H4 (cell line): ENCODE measurements at regions not wholly inside any gene's neighbourhood (a gene's known extent, or its start where the extent isn't known, plus 50 kb on each side); places are given as distances from the start of the nearest gene placed in this dataset.

Source experiments
- DNase-seq: peaks from one replicate; pipeline ENCODE4 v3.0.0-alpha.2; 2015; ENCODE audit warnings: low spot score

DNA sequence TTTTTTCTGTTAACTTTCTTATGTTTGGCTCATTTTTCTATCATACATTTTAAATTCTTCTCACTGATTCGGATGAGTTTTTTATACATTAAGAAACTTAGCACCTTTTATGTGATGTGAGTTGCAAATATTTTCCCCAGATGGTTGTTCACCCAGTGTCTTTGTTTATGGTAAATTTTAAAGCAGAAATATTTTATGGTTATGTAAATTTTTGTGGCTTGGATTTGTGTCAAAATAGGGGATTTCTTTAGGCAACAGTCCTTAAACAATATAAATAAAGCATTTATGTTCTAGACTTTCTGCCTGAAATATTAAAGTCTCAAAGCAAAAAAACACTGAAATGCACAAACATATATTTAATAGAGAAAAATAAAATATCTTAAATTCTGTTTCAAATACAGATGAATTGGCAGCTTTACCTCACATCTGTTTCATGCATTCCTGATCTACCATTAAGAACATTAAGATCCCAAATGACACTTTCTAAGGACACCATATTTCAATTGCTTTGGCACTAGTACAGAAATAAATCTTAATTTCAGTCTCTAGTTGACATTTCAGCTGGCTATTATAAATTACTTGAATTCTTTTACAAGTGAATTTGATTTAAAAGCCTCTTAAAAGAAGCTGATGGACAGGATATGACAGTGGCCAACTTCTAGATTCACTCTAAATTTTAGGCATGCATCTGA lies 646.6 kb downstream of the HACE1 start:
- DNase-seq: no peak

DNA sequence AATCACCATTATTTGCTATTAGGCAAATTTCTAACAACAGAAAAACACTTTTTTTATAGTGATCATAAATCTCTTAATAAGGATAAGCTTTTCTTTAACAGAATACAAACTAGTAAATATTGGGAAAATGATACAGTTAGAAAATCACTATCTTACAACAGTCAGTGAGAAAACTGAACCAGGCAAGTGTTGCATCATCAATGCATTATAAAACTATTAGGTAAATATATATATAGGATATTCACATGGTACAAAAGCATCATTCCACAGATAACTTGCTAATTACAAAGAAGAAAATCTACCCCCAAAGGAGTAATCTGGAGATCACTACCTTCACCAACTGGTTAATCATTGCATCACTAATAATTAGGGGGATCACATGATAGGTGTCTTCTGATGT lies 652.1 kb downstream of the HACE1 start:
- no peak for DNase-seq

- no peak for DNase-seq
Observed at GRCh38 chr6:104201557-104201956, 658.2 kb downstream of the HACE1 start.

- no peak for DNase-seq
Observed at GRCh38 chr6:104187616-104188015, 672.1 kb downstream of the HACE1 start.

- DNase-seq: no peak
Observed at GRCh38 chr6:104186831-104187230, 672.9 kb downstream of the HACE1 start.

DNA sequence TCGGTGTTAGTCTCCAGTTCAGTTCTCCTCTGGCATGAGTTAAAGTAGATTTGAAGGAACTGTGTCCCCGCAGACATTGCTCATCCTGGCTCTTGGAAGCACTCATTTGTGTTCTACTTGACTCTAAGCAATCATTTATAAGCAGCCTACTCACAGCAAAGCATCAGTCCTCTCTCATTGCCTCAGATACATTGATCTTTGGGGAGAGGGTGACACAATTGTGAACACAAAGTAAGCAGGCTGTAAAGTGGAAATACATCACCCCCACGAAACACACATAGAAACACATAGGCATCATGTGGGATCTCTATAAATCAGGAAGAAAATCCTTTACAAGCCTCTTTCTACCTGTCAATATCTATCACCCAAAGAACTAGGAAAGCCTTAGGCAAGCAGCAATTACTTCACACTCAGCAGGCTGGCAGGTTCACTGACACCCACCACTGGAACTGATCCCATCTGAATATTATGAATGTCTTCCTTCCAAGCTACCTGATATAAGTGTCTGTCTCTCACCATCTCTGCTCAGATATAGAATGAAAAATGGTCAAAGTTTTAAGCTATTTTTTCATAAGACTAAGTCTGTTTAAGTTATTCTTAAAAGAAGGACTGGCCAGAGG lies 675.8 kb downstream of the HACE1 start:
- no peak for DNase-seq

- DNase-seq: no peak
Observed at GRCh38 chr6:104182811-104183210, 676.9 kb downstream of the HACE1 start.

GRCh38 chr6:104173668-104174067 lies 686.1 kb downstream of the HACE1 start:
- no peak for DNase-seq

DNA sequence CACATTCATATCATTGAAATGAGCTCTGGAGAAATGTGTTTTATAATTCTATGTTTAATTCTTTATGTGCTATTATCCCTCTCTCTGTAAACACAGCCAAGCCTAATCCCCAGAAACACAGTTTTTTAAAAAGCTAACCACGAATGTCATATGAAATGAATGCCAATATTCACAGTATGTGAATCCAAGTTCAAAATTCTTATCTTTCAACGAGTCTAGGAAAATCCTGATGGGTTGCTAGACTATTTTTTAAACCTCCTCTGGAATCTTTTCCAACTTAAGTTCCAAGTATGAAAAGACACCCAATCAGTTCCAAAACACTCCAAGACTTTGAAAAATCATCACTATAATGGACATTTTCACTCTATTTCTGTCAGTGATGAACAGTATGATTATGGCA lies 689.3 kb downstream of the HACE1 start:
- no peak for DNase-seq

DNA sequence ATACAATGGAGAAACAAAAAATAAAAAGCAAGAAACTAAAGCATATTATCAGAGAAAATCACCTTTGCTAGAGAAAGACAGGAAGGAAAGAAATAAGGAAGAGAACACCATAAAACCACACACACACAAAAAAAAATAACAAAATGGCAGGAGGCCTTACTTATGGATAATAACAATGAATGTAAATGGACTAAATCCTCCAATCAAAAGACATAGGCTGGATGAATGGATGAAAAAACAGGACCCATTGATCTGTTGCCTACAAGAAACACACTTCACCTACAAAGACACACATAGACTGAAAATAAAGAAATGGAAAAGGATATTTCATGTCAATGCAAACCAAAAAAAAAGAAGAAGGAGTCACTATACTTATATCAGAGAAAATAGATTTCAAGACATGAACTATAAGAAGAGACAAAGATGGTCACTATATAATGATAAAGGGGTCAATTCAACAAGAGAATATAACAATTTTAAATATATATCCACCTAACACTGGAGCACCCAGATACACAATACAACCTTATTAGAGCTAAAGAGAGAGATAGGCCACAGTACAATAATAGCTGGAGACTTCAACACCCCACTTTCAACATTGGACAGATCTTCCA lies 693.6 kb downstream of the HACE1 start:
- DNase-seq: no peak

DNA sequence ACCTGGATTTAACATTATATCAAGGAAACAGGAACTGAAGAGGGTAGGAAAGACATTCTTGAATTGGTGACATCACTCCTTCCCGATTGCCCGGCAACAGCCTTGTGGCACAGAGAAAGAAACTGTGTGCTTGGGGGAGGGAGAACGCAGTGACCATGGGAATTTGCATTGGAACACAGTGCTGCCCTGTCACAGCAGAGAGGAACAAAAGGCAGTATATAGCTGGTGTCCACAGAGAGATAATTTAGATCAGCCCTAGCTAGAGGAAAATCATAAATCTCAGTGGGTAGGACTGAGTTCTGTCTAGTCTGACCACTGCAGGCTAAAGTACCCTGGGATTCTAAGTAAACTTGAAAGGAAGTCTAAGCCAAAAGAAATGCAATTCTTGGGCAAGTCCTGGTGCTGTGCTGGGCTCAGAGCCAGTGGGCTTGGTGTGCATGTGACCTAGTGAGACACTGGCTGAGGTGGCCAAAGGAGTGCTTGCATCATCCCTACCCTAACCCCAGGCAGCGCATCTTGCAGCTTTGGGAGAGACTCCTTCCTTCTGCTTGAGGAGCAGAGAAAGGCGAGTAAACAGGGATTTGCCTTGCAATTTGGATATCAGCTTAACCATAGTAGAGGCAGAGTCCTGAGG lies 697.6 kb downstream of the HACE1 start:
- DNase-seq: peak; percentile 87

DNA sequence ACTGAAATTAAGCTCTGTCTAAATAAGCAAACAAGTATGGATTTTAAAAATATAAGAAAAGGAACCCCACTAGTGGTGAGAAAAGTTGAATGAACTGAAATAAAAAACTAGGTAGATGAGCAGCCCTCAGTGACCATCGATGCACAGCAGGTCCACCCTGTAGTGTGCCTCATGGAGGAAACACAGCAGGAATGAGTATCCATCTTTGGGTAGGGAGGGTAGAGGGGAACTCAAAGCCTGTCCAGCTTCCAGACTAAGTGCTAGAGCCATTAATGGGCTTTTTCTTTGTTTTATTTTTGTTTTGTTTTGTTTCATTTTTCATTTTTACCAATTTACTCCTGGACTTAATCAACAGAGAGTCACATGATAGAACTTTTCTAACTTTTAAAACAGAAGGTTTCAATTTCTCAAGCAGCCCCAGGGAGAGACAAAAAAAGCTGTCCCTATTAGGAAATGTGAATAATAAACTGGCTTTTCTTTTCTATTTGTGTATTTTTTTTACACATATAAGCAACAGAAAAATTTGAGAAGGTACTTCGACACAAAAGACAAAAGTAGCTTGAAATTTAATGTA lies 700.6 kb downstream of the HACE1 start:
- no peak for DNase-seq

- no peak for DNase-seq
Observed at GRCh38 chr6:104143757-104144156, 716.0 kb downstream of the HACE1 start.

DNA sequence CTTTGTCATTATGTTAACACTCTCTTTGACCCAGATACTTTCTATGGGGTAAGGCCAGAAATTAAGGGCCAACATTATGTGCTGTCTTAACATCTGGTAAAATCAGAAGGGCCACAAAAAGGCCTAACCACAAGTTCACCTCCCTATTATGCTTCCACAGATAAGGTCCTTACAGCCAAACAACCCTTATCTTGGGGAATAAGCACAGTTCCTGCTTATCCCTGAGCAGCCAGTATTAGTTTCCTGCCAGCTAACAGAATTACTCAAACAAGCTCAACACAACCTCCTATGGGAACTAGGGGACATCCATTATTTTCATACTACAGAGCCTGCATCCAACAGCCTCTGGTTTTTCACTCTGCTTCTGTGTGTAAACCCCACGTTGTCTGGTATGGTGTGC lies 724.8 kb downstream of the HACE1 start:
- DNase-seq: no peak

GRCh38 chr6:104130343-104130742 lies 729.4 kb downstream of the HACE1 start:
- no peak for DNase-seq

GRCh38 chr6:104126315-104127005 lies 733.3 kb downstream of the HACE1 start:
- no peak for DNase-seq

- no peak for DNase-seq
Observed at GRCh38 chr6:104123227-104123626, 736.5 kb downstream of the HACE1 start.

DNA sequence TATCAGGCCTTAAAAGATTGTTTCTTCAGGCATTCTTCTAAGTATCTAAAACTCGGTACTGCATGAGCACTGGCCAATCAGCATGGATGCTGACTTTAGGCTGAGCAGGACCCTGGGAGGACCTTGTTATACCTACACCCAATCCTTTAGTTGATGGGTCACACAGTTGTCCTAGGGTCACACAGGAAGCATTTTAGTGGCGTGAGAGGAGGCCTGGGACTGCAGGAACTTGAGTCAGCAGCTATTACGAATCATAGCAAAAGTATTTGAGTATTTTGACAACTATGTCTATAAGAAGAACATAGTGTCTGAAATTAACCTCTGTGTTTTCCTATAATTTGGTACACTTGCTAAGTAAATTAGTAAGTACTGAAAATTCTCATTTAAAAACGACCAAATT lies 741.4 kb downstream of the HACE1 start:
- DNase-seq: peak; percentile 2

DNA sequence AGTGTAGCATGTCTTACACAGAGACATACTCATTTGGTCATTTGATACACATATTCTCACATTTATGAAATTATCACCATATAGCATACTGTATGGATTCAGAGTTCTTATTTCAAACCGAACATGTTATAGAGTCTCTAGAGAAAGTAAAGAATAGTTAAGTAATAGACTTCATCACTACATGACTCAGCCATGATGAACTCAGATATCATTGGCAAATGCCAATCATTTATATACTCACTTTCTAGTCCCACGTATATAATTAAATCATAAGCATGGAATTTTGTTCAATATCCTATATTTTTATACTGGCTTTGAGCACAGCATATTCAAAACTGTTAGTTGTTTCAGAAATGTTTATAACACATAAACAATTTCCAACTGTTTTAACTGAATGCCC lies 749.9 kb downstream of the HACE1 start:
- no peak for DNase-seq

DNA sequence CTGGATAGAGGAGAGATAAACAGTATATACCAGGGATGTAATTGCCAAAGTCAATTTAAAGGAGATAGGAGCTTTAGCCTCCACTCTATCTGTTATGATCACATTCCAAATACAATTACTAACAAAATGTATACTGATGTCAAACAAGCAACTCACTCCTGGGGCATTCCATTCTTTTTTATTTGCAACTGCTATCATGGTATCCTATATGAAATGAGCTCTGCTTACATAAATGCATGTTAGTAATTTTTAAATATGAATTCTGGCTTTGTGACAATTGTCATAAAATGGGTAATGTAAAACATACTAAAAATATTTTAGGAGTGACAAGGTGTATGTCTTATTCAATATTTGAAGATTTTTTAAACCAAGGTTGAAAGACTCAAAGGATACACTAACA lies 751.1 kb downstream of the HACE1 start:
- no peak for DNase-seq

DNA sequence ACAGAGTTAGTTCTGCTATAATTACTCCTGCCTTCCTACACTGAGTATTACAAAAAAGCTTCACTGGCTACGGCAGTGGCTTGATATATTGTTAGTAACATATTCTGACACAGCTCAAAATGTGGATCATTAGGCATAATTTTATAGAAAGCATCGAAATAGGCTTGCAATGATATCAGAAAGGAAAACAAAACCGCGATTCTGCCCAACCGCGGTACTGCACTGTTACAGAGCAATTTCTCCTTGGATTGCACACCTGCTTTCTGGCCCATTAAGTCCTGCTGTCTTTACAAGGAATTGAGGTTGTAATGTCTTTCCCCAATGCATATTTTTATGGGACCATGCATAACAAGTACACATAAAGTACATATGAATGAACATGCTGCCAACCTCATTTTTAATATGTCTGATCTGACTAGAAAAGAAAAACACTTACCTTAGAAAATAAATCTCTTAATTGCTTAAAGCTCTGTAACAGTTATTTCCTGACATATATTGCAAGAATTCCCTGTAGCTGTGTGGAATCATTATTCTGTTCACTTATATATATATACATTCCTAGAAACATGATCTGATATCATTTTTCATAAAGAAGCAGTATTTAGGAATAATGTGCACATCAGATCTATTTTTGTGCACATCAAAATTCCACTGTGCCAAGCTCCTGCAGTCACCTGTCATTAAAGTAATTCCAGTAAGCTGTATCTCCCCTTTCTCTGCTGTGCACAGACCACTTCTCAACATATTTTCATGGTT lies 763.9 kb downstream of the HACE1 start:
- DNase-seq: no peak
